8988T (cell line): ENCODE measurements at regions not wholly inside any gene's neighbourhood (a gene's known extent, or its start where the extent isn't known, plus 50 kb on each side); places are given as distances from the start of the nearest gene placed in this dataset.

Experiments used
- DNase-seq: peaks from one replicate; pipeline ENCODE4 v3.0.0; 2011

DNA sequence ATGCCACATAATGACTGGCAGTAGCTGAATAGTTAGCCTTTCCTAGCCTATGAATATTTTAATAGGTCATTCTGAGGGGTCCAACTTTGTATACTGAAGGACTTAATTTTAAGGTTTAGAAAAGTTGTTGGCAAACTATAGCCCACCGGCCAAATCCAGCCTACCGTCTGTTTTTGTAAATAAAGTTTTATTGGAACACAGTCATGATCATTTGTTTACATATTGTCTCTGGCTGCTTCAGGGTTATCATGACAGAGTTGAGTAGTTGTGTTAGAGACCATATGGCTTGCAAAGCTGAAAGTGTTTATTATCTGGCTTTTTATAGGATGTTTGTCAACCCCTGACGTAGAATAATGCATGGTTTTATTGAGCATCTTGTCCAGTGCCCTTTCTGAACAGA, 73.4 kb downstream of the NTMT2 start:
- no peak for DNase-seq

DNA sequence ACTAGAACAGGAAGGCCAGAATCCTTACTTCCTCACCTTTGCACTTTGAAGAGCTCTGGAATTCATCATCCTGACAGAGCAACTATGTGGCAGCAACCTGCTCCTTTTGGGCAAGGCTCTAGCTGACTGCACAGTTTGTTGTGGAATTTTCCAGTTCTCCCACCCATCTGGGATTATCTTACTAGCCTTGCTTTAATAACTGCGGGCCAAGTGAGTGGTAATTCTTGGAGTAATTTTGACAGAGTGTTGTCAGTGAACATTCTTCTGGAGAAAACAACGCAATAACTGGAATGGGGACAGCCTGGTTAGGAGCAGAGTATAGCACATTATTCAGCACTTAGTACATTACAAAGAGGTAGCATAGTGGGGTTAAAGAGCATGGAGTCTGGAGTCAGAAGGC, 75.3 kb downstream of the NTMT2 start:
- DNase-seq = no peak

DNA sequence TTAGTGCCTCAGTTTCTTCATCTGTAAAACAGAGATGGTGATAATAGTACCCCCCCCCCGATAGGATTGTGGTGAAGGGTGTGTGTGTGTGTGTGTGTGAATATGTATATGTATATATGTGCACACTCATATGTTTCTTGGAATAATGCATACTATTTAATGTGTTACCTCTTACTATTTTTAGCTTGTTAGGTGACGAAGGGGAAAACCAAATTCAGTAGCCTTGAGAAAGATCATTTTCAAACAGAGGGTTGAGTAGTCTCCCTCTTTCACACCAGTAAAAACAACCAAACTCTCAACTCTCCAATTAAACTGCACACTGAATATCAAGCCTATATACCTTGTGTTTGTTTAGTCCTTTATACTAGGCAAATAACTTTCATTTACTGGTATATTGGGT, 75.7 kb downstream of the NTMT2 start:
- no peak for DNase-seq

DNA sequence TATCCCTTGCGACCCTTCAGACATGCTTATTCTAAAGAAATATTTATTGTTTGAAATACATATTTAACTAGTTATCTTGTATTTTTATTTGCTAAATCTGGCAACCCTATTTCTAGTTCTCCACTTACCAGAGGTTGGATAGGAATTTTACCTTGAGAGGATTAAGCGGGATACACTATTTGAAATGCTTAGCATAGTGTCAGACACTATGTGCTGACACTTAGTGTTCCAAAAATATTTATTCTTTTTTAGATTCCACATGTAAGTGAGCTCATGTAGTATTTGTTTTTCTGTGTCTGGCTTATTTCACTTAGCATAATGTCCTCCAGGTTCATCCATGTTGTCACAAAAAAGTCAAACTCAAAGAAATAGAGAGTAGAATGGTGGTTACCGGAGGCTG, 78.7 kb downstream of the NTMT2 start:
- no peak for DNase-seq

DNA sequence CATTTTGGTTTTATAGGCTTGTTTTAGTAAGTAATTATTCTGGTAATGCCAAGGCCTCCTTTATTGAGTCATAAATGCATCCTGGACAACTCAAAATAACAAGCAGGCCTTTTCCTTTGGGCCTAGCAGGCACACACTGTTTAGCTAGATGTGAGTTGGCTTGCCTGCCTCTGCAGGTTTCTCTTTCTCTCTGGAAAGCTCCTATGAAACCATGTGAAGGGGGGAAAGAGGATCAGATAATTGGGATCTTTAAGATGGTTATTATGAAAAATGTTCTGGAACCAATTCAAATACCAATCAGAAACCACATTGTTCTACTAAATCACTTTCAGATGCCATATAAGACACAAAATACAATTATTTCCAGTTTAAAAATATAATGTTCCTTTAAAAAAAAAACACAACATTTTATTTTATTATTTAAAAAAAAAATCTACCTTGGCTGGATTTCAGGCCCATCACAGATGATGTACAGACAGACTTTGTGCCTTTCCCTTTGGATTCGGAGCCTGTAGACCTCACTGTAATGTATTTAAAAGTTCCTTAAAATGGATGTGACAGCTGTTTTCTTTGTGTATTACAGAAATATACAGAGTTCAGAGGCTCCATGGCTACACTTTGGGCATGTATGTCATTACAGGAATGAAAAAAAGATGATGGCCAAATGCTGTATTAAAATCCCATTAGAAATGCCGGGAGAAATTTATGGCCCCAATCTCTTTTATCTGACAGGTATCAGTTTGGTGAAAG, 80.2 kb downstream of the NTMT2 start:
- no peak for DNase-seq

DNA sequence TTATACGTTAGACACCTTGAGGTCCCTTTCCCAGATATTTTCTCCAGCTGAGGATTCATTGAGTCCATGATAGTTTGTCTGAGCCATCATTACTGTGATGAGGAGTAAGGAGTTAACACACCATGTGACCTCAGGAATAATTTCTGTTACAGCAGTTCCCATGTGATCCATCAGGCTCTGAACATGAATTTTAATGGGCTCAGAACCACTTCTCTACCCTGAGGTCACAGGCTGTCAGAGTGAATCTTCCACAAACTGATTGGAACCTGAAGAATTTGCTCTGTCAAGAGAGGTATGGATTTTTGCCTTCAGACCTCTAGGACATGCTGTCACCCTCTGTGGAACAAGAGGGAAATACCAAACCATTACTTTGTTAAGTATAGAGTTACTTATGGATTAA, 81.0 kb downstream of the NTMT2 start:
- no peak for DNase-seq

DNA sequence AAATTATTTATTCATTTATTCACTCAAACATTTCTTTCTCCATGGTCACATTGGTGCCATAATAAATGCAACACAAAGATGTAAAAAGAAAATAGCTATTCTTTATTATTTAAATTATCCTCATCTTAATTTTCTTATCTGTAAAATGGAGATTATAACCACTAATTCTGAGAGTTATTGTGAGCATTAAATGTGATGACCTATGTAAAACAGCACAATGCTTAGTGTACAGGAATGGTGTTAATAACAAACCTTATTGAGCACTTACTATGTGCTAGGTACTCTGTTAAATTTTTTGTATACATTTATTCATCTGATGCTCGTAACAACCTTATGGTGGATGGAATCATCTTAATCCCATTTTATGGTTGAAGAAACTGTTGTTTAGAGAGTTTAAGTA, 84.6 kb downstream of the NTMT2 start:
- DNase-seq = no peak

DNA sequence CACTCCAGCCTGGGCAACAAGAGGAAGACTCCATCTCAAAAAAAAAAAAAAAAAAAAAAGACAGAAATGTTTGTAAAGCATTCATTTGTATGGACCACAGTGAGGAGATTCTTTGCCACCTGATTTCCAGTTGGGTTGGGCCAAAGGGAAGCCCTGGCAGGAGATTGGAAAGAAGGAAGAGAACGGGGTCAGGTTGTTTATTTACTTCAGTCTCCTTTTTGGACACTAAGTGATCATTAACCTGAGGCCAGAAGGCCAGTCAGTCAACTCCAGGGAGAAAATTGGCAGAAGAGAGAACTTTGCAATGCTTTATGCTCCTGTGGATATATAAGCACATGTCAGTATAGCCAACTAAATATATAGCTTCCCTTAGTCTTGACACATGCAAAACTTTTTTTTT, 85.9 kb downstream of the NTMT2 start:
- no peak for DNase-seq

DNA sequence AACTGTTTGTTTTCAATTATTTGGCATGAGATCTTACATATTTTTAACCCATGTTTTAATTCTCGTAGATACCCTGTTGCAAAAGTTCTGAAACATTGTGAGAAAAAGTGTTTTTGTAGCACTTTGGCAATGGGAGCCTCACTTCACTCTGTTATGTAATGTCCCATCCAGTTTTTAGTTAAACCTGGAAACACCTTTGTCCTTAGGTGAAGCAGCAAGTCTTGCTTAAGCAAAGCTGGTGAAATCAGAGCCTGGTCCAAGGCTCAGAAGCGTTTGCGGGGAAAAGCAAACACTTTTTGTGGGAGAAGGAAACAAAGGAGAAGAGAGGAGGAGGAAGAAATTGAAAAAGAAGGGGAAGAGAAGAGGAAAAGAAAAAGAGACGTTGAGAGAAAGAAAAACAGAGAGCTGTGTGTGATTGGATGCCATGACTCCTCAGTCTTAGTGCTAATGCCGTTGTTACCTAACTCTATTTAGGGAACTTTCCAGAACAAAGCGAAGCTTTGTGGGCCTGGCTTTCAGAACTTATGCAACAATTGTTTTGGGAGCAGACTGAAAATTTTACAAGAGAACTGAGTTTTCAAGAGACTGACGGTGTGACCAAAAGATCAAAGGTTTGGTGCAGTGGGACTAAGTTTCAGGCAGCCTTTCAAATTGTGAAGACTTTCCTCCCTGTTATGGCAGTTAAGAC, 93.1 kb downstream of the NTMT2 start:
- no peak for DNase-seq

DNA sequence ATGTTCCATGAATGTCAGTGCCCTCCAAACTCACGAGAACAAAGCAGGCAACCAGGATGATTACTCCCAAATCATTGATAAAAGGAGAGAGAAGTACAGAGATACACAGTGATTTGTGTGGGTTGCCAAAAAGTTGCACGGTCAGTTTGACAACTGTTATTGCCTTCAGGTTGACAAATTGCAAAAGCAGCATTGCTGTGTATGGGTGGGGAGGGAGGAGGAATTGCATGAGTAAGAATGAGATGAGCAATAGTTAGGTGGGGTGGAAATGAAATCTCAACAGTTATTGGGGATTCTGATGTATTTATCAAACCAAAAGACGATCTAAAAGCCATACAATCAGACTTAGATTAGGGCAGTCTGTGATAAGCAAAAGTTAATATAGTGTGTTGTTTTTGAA, 93.7 kb downstream of the NTMT2 start:
- DNase-seq = no peak

DNA sequence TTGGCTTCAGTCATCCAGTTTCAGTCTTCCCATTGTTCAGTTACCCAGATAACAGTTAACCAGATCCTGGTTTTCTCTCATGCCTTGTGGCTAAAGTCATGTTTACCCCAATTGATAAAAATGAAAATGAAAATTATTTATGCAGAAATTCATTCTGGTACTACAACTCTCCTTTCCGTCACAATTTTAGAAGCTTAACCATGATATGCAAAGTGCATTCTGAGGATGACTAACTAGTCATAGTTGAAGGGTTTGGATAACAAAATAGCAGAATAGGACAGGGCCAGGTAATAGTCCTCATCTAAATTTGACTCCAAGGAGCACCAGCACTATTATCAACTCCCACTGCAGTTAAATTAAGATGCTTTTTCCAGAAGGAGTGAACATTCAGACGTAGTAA, 94.7 kb downstream of the NTMT2 start:
- no peak for DNase-seq

DNA sequence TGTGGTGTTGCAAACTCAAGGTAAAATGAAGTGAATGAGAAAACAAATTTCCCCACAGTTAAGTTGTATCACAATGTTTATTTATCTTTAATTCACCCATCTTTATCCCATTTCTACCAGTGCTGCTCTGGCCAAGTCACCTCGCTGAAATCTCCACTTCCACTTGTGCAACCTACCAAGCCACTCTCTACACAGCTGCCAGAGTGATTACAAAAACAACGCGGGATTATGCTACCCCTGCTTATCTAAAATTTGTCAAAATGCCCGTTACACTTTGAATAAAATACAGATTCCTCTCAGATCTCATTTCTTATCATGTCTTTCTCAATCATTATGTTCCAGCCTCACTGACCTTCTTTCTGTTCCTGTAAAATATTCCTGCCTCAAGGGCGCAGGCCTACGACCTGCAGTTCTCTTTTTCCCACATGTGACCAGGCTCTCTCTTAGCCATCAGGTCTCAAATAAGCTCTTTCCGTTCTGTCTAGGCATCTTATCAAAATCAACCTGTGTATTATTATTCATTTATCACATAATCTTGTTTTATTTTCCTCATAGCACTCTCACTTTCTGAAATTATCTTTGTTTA, 95.6 kb downstream of the NTMT2 start:
- DNase-seq = no peak

DNA sequence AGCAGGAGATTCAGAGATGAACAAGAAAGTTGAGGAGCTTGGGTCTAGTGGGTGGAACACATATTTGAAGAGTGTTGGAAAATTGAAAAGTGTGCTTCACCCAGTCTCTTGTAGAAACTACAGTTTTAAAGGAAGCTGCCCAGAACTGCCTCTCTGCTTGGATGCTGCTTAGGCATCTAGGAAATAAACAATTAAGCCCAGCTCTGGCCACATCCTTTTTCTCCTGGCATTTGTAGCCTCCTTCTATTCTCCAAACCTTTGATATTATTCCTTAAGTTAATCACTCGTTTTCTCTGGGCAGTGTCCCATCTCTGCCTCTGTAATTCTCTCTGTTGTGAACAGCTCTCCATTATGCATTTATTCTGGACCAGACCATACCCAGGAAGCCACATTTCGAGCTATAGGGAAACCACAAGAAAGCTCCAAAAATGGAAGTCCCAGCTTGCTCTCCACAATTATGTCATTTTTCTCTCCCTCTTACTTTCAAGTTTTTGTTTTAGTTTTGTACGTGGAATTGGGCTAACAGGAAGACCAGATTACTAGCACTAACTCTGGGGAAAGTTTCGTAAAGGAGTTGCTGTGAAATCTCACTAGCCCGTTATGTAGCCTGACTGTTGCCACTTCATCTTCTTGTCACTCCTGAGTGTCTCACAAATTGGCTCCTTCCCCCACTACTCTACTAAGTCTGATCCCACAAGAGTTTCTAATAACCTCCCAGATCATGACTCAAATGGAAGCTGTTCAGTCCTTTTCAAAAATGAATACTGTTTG, 102.2 kb downstream of the NTMT2 start:
- no peak for DNase-seq

DNA sequence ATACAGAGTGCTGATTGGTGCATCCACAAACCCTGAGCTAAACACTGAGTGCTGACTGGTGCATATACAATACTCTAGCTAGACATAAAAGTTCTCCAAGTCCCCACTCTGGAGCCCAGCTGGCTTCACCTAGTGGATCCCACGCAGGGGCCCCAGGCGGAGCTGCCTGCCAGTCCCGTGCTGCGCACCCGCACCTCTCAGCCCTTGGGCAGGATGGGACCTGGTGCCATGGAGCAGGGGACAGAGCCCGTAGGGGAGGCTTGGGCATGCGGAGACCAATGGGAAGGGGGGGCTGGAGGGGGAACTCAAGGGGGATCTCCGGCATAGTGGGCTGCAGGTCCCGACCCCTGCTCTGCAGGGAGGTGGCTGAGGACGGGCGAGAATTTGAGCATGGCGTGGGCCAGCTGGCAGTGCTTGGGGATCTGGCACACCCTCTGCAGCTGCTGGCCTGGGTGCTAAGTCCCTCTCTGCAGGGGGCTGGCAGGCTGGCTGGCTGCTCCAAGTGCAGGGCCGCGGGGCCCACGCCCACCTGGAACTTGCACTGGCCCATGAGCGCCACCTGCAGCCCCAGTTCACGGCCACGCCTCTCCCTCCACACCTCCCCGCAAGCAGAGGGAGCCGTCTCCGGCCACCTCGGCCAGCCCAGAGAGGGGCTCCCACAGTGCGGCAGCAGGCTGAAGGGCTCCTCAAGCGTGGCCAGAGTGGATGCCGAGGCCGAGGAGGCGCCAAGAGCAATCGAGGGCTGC, 104.9 kb downstream of the NTMT2 start:
- DNase-seq = no peak

DNA sequence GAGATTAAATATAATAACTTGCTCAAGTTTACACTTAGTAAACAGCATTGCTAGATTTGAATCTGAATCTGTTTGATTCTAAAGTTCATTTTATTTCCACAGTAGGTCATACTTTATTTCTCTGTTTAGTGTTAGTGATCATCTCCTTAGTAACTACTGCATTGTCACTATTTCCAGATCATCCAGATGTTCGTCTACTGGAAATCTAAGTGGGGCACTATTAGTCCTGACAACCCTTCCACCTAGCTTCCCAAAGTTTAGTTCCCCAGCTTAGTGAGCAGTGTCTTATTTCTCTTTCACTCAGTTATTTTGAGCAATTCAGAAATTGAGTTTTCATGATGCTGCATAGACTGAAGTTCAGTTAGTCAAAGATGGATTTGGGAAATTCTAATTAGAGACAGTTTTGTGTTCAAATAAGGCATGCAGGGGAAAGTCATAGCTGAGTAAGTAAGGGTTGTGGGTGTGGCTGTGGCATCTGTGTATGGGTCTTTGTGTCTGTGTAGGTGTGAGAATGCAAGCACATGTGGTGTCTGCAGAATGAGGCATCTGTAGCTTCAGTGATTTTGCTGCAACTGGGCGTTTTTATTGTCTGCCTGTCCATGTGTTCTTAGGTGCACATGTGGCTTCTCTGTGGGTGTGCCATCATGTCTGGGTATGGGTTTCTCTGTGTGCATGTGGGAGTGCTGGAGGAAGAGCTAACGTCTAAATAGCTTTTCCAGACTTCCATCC, 107.3 kb downstream of the NTMT2 start:
- no peak for DNase-seq

DNA sequence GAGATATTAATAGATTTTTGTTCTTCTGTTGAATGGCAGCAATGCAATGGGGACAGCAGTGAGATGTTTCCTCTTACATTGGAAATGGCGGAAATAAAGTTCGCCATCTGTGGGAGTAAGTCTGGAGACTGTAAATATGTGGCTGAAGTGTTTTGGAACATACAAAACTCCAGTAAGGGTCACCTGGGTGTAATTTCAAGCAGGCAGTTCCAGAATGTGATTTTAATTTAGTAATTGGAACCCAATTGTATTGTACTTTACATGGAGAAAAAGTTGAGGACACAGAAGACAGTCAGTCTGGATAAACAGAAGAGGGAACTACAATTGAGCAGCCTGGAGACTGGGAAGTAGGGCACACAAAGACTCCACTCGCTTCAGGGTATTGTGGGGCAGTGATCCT, 108.6 kb downstream of the NTMT2 start:
- DNase-seq = no peak

DNA sequence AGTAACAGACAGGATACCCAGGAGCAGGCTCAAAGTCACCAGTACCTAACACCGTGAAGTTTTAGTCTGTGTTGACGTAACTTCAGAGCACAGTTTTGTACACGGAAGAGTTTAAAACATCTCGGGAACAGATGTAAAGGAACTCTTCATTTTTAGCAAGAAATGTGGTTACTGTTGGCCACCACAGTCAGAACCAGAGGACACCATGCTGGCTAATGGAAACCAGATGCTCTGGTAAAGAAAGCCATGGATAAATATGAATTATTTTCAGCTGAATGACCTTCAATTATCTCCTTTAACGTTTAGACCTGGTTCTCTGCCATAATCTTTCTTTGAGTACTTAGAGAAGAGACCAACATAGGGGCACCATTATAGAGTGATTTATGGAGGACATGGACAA, 115.9 kb downstream of the NTMT2 start:
- no peak for DNase-seq

DNA sequence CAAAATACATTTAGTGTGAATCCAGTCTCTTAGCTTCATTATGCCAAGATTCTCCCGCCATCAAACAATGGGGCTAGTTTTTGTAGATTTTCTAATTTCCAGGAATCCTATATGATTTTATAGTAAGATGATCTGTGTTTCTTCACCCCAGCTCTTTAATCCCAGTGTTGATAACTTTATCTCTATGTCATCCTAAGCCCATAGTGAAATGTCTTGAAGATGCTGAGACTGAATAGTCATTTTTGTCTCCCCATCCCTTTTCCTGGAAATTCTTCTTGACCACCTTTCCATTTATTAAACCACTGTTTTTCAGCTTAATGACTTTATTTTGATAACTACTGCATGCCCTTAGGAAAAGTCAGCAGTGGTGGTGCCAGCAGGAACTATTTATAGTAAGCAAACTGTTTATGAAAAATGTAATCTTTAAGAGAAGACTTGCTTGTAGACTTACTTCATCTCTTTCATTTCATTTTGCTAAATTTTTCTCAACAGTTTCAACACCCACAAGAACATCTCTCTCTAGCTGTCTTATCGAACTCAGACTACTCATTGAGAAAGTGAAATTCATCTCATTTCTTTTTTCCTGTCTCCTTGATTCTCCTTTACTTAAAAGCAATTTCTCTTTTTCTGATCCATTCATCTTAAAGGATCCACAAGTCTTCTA, 116.6 kb downstream of the NTMT2 start:
- DNase-seq = no peak

DNA sequence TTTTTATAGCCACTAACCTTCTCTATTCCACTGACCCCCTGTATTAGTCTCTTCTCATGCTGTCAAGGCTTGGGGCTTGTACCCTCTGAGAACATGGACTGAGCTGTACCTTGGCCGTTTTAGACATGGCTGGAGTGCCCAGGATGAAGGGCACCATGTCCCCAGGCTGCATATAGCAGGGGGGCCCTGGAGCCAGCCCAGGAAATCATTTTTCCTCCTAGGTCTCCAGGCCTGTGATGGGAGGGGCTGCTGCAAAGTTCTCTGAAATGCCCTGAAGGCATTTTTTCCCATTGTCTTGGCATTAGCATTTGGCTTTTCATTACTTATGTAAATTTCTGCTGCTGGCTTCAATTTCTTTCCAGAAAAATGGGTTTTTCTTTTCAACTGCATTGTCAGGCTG, 119.5 kb downstream of the NTMT2 start:
- no peak for DNase-seq

DNA sequence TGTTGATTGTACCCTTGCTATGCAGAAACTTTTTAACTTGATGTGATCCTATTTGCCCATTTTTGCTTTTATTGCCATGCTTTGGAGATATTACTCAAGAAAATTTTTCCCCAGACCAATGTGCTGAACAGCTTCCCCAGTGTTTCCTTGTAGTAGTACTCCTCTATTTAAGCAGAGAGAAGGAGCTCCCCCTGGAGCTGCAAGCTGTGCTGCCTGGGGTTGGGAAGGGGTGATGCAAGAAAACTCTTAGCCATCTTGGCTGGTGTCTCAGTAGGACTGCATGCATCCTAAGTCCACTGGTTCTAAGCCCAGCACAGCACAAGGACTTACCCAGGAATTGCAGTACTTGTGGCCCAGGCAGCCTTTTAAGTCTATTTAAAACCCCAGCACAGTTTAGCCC, 121.6 kb downstream of the NTMT2 start:
- no peak for DNase-seq

DNA sequence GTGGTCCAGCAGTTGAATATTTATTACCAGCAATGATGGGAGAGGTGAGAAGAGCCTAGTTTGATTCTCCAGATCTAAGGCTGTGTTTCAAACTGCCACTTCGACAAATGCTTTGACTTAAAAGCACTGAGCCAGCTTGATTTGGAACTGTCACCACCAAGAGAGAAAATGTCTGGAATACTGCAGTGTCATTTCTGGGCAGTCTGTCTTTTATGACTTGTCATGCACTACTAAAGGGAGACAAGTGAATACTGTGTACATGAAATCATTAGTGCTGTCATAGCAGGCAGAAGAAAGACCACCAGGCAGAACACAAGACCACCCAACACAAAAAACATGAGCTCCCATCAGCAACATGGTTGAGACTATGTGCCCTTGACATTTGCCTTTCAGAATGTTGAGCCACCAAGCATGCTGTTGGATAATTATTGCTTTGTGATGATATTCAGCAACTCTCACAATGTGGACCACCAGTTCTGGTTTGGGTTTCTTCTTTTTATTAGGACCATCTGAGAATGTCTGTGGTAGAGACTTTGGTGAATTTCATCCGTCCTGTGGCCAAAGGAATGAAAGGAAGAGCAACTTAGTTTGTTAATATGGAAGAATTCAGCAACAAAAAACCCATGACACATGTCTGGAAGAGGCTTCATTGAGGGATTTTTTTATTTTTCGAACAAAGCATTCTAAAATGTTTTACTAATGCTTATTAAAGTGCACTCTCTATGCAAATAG, 125.8 kb downstream of the NTMT2 start:
- no peak for DNase-seq
